ENCODE measurements at regions not wholly inside any gene's neighbourhood (a gene's known extent, or its start where the extent isn't known, plus 50 kb on each side); places are given as distances from the start of the nearest gene placed in this dataset.

DNA sequence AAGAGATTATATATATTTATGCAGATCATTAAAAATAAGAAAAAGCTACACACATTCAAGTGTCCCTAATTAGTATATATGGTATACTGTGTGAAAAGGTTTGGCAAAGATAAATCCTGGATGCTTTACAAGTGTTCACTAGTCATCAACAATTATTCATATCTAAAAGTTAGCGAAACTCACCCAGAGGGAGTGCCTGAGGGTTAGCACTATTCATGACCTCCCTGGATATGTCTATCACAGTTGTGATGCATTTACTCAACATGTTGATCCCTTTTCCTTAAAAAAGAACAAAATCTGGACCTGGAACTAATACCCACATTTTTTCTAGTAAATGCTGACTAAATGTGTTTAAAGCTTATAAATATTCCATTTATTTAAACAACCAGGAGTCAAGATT lies 273.0 kb upstream of the SMC2 start:
- no peak for TF ChIP-seq POLR2A (IDR thresholded peaks at IDR 0.05; ENCODE audit: insufficient read depth in 1 of 2, low read depth in 2 of 2, low read length in 2 of 2)
- TF ChIP-seq, protein P1, sequence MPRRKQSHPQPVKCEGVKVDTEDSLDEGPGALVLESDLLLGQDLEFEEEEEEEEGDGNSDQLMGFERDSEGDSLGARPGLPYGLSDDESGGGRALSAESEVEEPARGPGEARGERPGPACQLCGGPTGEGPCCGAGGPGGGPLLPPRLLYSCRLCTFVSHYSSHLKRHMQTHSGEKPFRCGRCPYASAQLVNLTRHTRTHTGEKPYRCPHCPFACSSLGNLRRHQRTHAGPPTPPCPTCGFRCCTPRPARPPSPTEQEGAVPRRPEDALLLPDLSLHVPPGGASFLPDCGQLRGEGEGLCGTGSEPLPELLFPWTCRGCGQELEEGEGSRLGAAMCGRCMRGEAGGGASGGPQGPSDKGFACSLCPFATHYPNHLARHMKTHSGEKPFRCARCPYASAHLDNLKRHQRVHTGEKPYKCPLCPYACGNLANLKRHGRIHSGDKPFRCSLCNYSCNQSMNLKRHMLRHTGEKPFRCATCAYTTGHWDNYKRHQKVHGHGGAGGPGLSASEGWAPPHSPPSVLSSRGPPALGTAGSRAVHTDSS (CRISPR knock-in tag; conservative IDR thresholded peaks at IDR 0.05), result no peak
- TF ChIP-seq, protein P2, sequence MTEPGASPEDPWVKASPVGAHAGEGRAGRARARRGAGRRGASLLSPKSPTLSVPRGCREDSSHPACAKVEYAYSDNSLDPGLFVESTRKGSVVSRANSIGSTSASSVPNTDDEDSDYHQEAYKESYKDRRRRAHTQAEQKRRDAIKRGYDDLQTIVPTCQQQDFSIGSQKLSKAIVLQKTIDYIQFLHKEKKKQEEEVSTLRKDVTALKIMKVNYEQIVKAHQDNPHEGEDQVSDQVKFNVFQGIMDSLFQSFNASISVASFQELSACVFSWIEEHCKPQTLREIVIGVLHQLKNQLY (CRISPR knock-in tag; IDR thresholded peaks at IDR 0.05), result no peak
- TF ChIP-seq RAD21 (CRISPR knock-in tag; IDR thresholded peaks at IDR 0.05), result no peak
- TF ChIP-seq, protein P3, sequence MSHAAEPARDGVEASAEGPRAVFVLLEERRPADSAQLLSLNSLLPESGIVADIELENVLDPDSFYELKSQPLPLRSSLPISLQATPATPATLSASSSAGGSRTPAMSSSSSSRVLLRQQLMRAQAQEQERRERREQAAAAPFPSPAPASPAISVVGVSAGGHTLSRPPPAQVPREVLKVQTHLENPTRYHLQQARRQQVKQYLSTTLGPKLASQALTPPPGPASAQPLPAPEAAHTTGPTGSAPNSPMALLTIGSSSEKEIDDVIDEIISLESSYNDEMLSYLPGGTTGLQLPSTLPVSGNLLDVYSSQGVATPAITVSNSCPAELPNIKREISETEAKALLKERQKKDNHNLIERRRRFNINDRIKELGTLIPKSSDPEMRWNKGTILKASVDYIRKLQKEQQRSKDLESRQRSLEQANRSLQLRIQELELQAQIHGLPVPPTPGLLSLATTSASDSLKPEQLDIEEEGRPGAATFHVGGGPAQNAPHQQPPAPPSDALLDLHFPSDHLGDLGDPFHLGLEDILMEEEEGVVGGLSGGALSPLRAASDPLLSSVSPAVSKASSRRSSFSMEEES (CRISPR knock-in tag; IDR thresholded peaks at IDR 0.05), result no peak
- TF ChIP-seq POLR2AphosphoS5 (IDR thresholded peaks at IDR 0.05; ENCODE audit: low read depth, low read length), result no peak
